Panc1 (cell line): ENCODE measurements at regions not wholly inside any gene's neighbourhood (a gene's known extent, or its start where the extent isn't known, plus 50 kb on each side); places are given as distances from the start of the nearest gene placed in this dataset.

Experiments used
- ATAC-seq: fragments of 200-7000 bp; cut with Tn5 transposase; 2 replicates; pipeline ENCODE4 v1.9.1; 2020; ENCODE audit warnings: mild to moderate bottlenecking, moderate library complexity
- BruUV-seq: library from RNA; stranded (reverse); fragments of 400-500 nt; replicated peaks from 2 replicates; lab custom pipeline; 2021; lab: Mats Ljungman, UMichigan
- CTCF ChIA-PET: fragments of 300-600 bp; sonication (Branson Sonifier 250); formaldehyde crosslinking; loops from one replicate; lab custom pipeline; 2022; ENCODE audit warnings: antibody characterized with exemption; lab: Charles Lee
- POLR2A ChIA-PET: fragments of 300-600 bp; sonication (Branson Sonifier 250); formaldehyde crosslinking; loops from one replicate; lab custom pipeline; 2022; ENCODE audit warnings: antibody characterized with exemption; lab: Charles Lee
- DNase-seq: peaks from one replicate; pipeline ENCODE4 v3.0.0-alpha.2; 2010; ENCODE audit warnings: low read depth, low spot score
- H3K27ac ChIP-seq: 2 replicates; pipeline ENCODE4 v1.5.1; 2011; ENCODE audit warnings: mild to moderate bottlenecking, low read length, inconsistent platforms
- H3K27me3 ChIP-seq: fragments of 200-500 bp; sonication (Bioruptor generic); 2 replicates; pipeline ENCODE4 v1.6.0; 2014; ENCODE audit warnings: low read length, inconsistent platforms; ENCODE audit not compliant: control insufficient read depth, insufficient read depth
- H3K36me3 ChIP-seq: fragments of 200-500 bp; sonication (Bioruptor generic); 2 replicates; pipeline ENCODE4 v1.5.1; 2014; ENCODE audit warnings: inconsistent platforms, mild to moderate bottlenecking, low read length, moderate library complexity; ENCODE audit not compliant: control insufficient read depth, insufficient read depth
- H3K4me1 ChIP-seq: 2 replicates; pipeline ENCODE4 v1.5.1; 2011; ENCODE audit warnings: inconsistent platforms, mild to moderate bottlenecking, low read length, moderate library complexity; ENCODE audit not compliant: control insufficient read depth, insufficient read depth
- H3K4me3 ChIP-seq, 2 experiments: 2 replicates each; pipeline ENCODE4 v1.5.1; 2011 to 2012; ENCODE audit warnings: low read depth in 2 of 2, low read length in 2 of 2, mild to moderate bottlenecking in 2 of 2, inconsistent platforms in 1 of 2, moderate library complexity in 1 of 2
- H3K9me3 ChIP-seq: fragments of 200-500 bp; sonication (Bioruptor generic); 2 replicates; pipeline ENCODE4 v1.5.1; 2014; ENCODE audit warnings: low read depth, mild to moderate bottlenecking, inconsistent platforms, low read length, moderate library complexity; ENCODE audit not compliant: control insufficient read depth, insufficient read depth
- POLR2AphosphoS5 ChIP-seq: IDR thresholded peaks from 2 replicates; pipeline ENCODE4 v1.6.1; 2012; ENCODE audit warnings: mild to moderate bottlenecking, low read depth, low read length, moderate library complexity
- SIN3A ChIP-seq: IDR thresholded peaks from 2 replicates; pipeline ENCODE4 v1.6.1; 2012; ENCODE audit warnings: low read depth, mild to moderate bottlenecking, low read length, moderate library complexity, borderline replicate concordance; ENCODE audit not compliant: insufficient read depth
- TCF7L2 ChIP-seq: IDR thresholded peaks from 2 replicates; pipeline ENCODE4 v1.6.1; 2011; ENCODE audit warnings: mild to moderate bottlenecking, low read depth, low read length, inconsistent platforms
- in situ Hi-C: cut with HindIII; loops from 2 replicates; pipeline ENCODE4 v1.10.0; 2016; ENCODE audit warnings: low sequenced_read_pairs, low pct_unique_long_range_greater_than_20kb
- intact Hi-C: fragments of 100-400 bp; cut with micrococcal nuclease; formaldehyde crosslinking; loops from one replicate; pipeline ENCODE4 v1.10.0; 2022; ENCODE audit not compliant: unreplicated experiment
- TF ChIP-seq, protein P1 (sequence below): fragments of 450-650 bp; IDR thresholded peaks from 2 replicates; pipeline ENCODE4 v1.5.1; 2017; ENCODE audit warnings: mild to moderate bottlenecking
- TF ChIP-seq, protein P2 (sequence below), 2 experiments: IDR thresholded peaks; 2 replicates each; pipeline ENCODE4 v1.6.1; 2011 to 2012; ENCODE audit warnings: low read depth in 2 of 2, control low read depth in 1 of 2, low read length in 1 of 2, mild to moderate bottlenecking in 1 of 2, moderate library complexity in 1 of 2; ENCODE audit not compliant: insufficient read depth in 1 of 2

DNA sequence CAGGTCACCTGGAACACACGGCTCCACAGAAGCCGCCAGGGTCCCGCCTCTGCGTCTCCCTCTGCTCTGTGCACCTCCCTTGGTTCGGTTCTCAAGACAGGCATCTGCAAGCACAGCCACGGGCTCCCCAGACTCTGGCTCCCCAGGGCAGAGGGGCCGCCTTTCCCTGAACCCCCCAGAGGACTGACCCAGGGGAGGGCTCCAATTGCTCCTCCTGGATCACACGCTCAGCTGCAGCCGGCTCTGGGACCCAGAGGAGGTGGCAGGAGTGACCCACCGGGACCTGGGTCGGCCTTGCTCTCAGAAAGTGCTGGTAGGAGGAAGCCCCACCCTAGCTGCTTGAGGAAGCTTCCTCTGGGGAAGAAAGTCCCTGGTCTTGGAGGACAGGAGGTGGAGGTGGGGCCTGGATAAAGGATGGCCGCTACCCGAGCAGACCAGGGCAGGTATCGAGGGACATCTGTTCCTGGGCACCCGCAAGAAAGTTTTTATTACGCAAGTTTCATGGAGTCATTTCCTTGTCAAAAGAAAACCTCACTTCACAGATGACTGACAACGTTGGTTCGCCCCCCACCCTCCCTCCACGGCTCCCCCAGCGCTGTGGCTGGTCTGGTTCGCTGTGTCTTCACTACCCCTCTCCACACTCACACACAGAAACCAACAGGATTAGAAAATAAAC is 103.9 kb upstream of the AFDN start:
- no TSS peak for BruUV-seq
- 0 out of 2 replicates have a peak, but pooled peaks have one; percentile 21 for ATAC-seq
- H3K36me3 ChIP-seq, result no peaks in the 10 kb centered on the region
- H3K4me3 ChIP-seq, result no peak overlapping the region
- H3K27ac ChIP-seq, result no peak overlapping the region
- ChIA-PET CTCF (no interaction called here), POLR2A (no interaction called here)
- DNase-seq, result no peak
- in situ Hi-C loops (no loop called here), intact Hi-C loops (no loop called here)
- H3K27me3 ChIP-seq, result peaks cover 17% of the 10 kb centered on the region
- no peaks in the 10 kb centered on the region for H3K4me1 ChIP-seq
- TF ChIP-seq POLR2AphosphoS5, result no peak
- no peak for TF ChIP-seq SIN3A
- TF ChIP-seq, protein P1, sequence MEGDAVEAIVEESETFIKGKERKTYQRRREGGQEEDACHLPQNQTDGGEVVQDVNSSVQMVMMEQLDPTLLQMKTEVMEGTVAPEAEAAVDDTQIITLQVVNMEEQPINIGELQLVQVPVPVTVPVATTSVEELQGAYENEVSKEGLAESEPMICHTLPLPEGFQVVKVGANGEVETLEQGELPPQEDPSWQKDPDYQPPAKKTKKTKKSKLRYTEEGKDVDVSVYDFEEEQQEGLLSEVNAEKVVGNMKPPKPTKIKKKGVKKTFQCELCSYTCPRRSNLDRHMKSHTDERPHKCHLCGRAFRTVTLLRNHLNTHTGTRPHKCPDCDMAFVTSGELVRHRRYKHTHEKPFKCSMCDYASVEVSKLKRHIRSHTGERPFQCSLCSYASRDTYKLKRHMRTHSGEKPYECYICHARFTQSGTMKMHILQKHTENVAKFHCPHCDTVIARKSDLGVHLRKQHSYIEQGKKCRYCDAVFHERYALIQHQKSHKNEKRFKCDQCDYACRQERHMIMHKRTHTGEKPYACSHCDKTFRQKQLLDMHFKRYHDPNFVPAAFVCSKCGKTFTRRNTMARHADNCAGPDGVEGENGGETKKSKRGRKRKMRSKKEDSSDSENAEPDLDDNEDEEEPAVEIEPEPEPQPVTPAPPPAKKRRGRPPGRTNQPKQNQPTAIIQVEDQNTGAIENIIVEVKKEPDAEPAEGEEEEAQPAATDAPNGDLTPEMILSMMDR, result no peak
- TF ChIP-seq, protein P2, sequence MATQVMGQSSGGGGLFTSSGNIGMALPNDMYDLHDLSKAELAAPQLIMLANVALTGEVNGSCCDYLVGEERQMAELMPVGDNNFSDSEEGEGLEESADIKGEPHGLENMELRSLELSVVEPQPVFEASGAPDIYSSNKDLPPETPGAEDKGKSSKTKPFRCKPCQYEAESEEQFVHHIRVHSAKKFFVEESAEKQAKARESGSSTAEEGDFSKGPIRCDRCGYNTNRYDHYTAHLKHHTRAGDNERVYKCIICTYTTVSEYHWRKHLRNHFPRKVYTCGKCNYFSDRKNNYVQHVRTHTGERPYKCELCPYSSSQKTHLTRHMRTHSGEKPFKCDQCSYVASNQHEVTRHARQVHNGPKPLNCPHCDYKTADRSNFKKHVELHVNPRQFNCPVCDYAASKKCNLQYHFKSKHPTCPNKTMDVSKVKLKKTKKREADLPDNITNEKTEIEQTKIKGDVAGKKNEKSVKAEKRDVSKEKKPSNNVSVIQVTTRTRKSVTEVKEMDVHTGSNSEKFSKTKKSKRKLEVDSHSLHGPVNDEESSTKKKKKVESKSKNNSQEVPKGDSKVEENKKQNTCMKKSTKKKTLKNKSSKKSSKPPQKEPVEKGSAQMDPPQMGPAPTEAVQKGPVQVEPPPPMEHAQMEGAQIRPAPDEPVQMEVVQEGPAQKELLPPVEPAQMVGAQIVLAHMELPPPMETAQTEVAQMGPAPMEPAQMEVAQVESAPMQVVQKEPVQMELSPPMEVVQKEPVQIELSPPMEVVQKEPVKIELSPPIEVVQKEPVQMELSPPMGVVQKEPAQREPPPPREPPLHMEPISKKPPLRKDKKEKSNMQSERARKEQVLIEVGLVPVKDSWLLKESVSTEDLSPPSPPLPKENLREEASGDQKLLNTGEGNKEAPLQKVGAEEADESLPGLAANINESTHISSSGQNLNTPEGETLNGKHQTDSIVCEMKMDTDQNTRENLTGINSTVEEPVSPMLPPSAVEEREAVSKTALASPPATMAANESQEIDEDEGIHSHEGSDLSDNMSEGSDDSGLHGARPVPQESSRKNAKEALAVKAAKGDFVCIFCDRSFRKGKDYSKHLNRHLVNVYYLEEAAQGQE (IDR thresholded peaks at IDR 0.05; ENCODE audit: insufficient read depth in 1 of 2, low read depth in 2 of 2, low read length in 1 of 2), result no peak
- TF ChIP-seq TCF7L2, result no peak
- no peaks in the 10 kb centered on the region for H3K9me3 ChIP-seq

DNA sequence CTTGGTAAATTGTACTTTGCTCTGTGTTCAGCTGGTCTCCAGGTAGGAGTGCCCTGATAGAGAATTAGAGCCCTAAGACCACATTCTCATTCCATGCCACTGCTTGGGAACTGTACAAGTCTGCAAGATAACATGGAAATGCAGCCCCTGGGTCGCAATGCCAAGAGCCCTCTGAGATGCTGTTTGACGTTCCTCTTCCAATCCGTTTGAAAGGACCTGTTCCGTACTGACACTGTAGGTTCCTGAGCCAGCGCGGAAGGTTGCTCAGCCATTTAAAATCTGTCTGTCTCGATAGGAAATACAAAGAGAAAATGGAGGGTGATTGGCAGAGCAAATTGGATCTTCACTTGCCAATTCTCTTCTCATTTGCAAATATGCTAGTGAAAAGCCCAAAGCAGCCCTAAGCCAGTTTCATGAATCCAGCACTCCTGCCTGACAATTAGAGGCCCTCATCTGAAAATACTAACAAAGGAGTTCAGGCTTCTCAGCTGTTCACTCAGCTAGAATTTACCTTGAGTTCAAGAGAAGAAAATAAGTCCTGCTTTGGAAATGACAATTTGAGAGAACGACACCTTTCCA is 100.6 kb upstream of the AFDN start:
- TF ChIP-seq, protein P1, result no peak
- no peak for TF ChIP-seq TCF7L2
- TF ChIP-seq, protein P2 (IDR thresholded peaks at IDR 0.05; ENCODE audit: insufficient read depth in 1 of 2, low read depth in 2 of 2, low read length in 1 of 2), result no peak
- no peak for TF ChIP-seq POLR2AphosphoS5
- no peak for TF ChIP-seq SIN3A
- DNase-seq (no peak), ATAC-seq (no peak)
- H3K4me3 ChIP-seq, result no peak overlapping the region
- BruUV-seq, result no TSS peak
- no peaks in the 10 kb centered on the region for H3K4me1 ChIP-seq
- H3K27ac ChIP-seq, result no peak overlapping the region
- POLR2A ChIA-PET, result no interaction called here
- CTCF ChIA-PET, result no interaction called here
- intact Hi-C loops (no loop called here), in situ Hi-C loops (no loop called here)
- H3K27me3 ChIP-seq, result peaks cover 18% of the 10 kb centered on the region
- no peaks in the 10 kb centered on the region for H3K36me3 ChIP-seq
- no peaks in the 10 kb centered on the region for H3K9me3 ChIP-seq
